Prostate gland (tissue), 2 donors: ENCODE measurements at regions not wholly inside any gene's neighbourhood (a gene's known extent, or its start where the extent isn't known, plus 50 kb on each side); places are given as distances from the start of the nearest gene placed in this dataset.
"Not testable (repeated sequence)": the region's sequence is repeated elsewhere in the genome, so short reads cannot be mapped to it uniquely, and the experiment has no call there.

Source experiments
- CTCF ChIP-seq, 4 experiments: fragments of 200-600 bp in 2 of 4; fragments of 450-650 bp in 2 of 4; sonication (generic) in 2 of 4; IDR thresholded peaks; 1 replicate in 3 of 4; 2 replicates in 1 of 4; pipeline ENCODE4 v1.5.1; 2016 to 2019; ENCODE audit warnings: antibody characterized with exemption in 4 of 4, mild to moderate bottlenecking in 2 of 4, moderate library complexity in 2 of 4
- POLR2A ChIP-seq: fragments of 450-650 bp; IDR thresholded peaks from one replicate; pipeline ENCODE4 v1.6.1; 2016; ENCODE audit warnings: antibody characterized with exemption, mild to moderate bottlenecking

- not testable (repeated sequence) for TF ChIP-seq POLR2A; CTCF (IDR thresholded peaks at IDR 0.05)
These were observed 50.1 kb upstream of the FAM72C start for GRCh38 chr1:144021690-144022384.
